Chondrocyte (in vitro differentiated cells): ENCODE measurements at regions not wholly inside any gene's neighbourhood (a gene's known extent, or its start where the extent isn't known, plus 50 kb on each side); places are given as distances from the start of the nearest gene placed in this dataset.

ENCODE experiments used
- DNase-seq: peaks from one replicate; pipeline ENCODE4 v3.0.0; 2021; ENCODE audit warnings: mixed read lengths, low spot score
- H3K27ac Mint-ChIP-seq: one replicate; pipeline ENCODE4 v1.8.0; 2021; ENCODE audit warnings: mild to moderate bottlenecking, moderate library complexity, mixed read lengths; ENCODE audit not compliant: unreplicated experiment
- H3K27me3 Mint-ChIP-seq: 2 replicates; pipeline ENCODE4 v1.8.0; 2021; ENCODE audit warnings: low read depth, mixed read lengths
- H3K36me3 Mint-ChIP-seq: 2 replicates; pipeline ENCODE4 v1.8.0; 2021; ENCODE audit warnings: low read depth, mixed read lengths
- H3K4me1 Mint-ChIP-seq: 2 replicates; pipeline ENCODE4 v1.8.0; 2021; ENCODE audit warnings: low read depth, mild to moderate bottlenecking, mixed read lengths
- H3K4me3 Mint-ChIP-seq: one replicate; pipeline ENCODE4 v1.8.0; 2021; ENCODE audit warnings: mild to moderate bottlenecking, moderate library complexity, mixed read lengths; ENCODE audit not compliant: unreplicated experiment
- H3K9me3 Mint-ChIP-seq: 2 replicates; pipeline ENCODE4 v1.8.0; 2021; ENCODE audit warnings: low read depth, mixed read lengths
- CTCF ChIP-seq: fragments of 200-600 bp; sonication (generic); IDR thresholded peaks from 2 replicates; pipeline ENCODE4 v1.5.0; 2021; ENCODE audit warnings: antibody characterized with exemption, mild to moderate bottlenecking, moderate library complexity

GRCh38 chr16:61289141-61289540, 747.1 kb downstream of the CDH8 start:
- Mint-ChIP-seq H3K9me3 (peaks cover 2% of the 10 kb centered on the region), H3K36me3 (no peaks in the 10 kb centered on the region), H3K4me1 (no peaks in the 10 kb centered on the region), H3K27me3 (no peaks in the 10 kb centered on the region), H3K4me3 (no peak overlapping the region), H3K27ac (no peak overlapping the region)
- no peak for TF ChIP-seq CTCF
- no peak for DNase-seq

DNA sequence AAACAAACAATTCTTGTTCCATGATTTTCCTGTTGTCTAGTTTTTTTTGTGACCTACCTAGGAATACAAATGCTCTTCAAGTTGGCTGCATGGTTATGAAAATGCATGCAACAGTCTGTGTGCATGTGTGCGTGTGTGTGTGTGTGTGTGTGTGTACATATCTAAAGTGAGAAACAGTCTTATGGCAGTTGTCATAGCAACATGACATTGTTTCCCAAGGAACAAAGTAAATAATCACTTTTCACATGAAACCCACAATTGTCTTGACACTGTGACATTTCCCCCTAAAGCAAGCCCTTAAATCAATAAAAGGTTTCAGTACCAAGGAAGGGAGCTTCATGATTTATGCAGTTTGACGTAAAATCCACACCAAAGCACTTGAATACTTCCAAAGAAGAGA, 758.4 kb downstream of the CDH8 start:
- Mint-ChIP-seq H3K36me3 (no peaks in the 10 kb centered on the region), H3K9me3 (peaks cover 4% of the 10 kb centered on the region), H3K27ac (no peak overlapping the region), H3K4me1 (no peaks in the 10 kb centered on the region), H3K27me3 (no peaks in the 10 kb centered on the region), H3K4me3 (no peak overlapping the region)
- no peak for TF ChIP-seq CTCF
- no peak for DNase-seq

- H3K4me3 Mint-ChIP-seq: no peak overlapping the region
- H3K27ac Mint-ChIP-seq: no peak overlapping the region
- TF ChIP-seq CTCF: no peak
- no peak for DNase-seq
- H3K4me1 Mint-ChIP-seq: no peaks in the 10 kb centered on the region
- no peaks in the 10 kb centered on the region for H3K36me3 Mint-ChIP-seq
- H3K27me3 Mint-ChIP-seq: no peaks in the 10 kb centered on the region
- peaks cover 4% of the 10 kb centered on the region for H3K9me3 Mint-ChIP-seq
These were observed 762.0 kb downstream of the CDH8 start for GRCh38 chr16:61274211-61274610.

- H3K4me3 Mint-ChIP-seq: no peak overlapping the region
- TF ChIP-seq CTCF: no peak
- DNase-seq: no peak
- peaks cover 3% of the 10 kb centered on the region for H3K9me3 Mint-ChIP-seq
- no peaks in the 10 kb centered on the region for H3K4me1 Mint-ChIP-seq
- no peaks in the 10 kb centered on the region for H3K27me3 Mint-ChIP-seq
- H3K27ac Mint-ChIP-seq: no peak overlapping the region
- H3K36me3 Mint-ChIP-seq: no peaks in the 10 kb centered on the region
These were observed 765.5 kb downstream of the CDH8 start for GRCh38 chr16:61270726-61271125.

DNA sequence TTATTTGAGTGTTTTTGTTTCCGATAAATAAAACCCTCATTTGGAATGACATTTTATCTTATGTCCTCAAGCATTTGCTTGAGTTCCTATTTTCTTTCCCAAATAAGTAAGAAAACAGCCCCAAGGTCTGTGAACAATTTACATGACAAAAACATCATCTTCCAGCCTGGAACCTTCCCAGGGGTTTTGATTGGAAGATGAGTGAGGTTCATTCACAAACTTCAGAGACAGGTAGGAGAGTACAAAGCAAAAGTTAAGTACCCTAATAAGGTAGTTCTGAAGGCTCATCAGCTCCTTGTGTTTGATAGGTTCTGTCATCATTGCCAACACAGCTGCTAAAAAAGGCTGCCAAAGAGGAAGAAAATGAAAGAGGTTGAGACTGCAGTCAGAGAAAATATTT, 772.8 kb downstream of the CDH8 start:
- no peak for DNase-seq
- Mint-ChIP-seq H3K36me3 (no peaks in the 10 kb centered on the region), H3K27me3 (peaks cover 1% of the 10 kb centered on the region), H3K4me1 (no peaks in the 10 kb centered on the region), H3K27ac (no peak overlapping the region), H3K9me3 (no peaks in the 10 kb centered on the region), H3K4me3 (no peak overlapping the region)
- no peak for TF ChIP-seq CTCF
